ENCODE measurements at regions not wholly inside any gene's neighbourhood (a gene's known extent, or its start where the extent isn't known, plus 50 kb on each side); places are given as distances from the start of the nearest gene placed in this dataset.
"Not testable (repeated sequence)": the region's sequence is repeated elsewhere in the genome, so short reads cannot be mapped to it uniquely, and the experiment has no call there.

DNA sequence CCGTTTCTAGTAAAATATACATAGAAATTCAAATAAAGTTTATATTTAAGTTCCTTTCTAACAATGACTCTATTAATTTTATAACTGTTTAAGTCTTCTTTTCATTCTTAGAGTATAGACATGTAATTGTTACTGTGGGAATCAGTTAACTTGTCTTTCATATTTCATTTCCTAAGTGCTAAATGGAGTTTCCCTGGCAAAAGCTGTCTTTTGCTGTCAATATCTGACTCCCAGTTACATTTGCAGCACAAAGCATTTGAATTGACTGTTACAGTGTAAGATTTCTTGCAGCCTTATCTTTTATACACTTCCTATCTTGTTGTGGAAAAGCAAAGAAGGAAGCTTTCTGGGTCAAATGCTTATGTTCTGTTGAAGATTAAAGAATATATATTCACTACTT, 1026.3 kb downstream of the CDH9 start:
- Histone ChIP-seq H3K4me1 (ENCODE audit: insufficient read depth, low read length) (no peaks in the 10 kb centered on the region), H3K4me3 (ENCODE audit: low read length) (no peak overlapping the region), H3K27me3 (ENCODE audit: insufficient read depth, low read length) (no peaks in the 10 kb centered on the region), H3K9me3 (ENCODE audit: low read depth, low read length) (no peaks in the 10 kb centered on the region)

DNA sequence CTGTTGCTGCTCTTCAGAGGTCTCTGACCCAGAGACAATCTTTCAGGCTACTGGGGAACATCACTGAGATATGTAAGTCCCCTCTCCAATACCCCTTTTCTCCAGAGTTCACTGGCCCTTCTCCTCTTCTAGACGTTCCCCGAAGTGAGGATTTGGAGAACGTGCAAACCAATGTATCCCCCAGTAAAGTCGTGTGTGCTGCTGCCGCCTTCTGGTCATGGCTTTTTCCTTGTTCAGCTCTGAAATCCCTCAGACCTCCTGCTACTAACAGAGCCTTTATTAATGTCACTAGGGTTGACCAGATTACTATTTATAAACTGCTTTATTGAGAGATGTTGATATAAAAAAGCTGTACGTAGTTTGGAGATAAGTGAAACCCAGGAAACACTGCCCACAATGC, 1028.6 kb downstream of the CDH9 start:
- H3K4me1 ChIP-seq (ENCODE audit: insufficient read depth, low read length) = no peaks in the 10 kb centered on the region
- H3K9me3 ChIP-seq (ENCODE audit: low read depth, low read length) = no peaks in the 10 kb centered on the region
- H3K27me3 ChIP-seq (ENCODE audit: insufficient read depth, low read length) = no peaks in the 10 kb centered on the region
- no peak overlapping the region for H3K4me3 ChIP-seq (ENCODE audit: low read length)

DNA sequence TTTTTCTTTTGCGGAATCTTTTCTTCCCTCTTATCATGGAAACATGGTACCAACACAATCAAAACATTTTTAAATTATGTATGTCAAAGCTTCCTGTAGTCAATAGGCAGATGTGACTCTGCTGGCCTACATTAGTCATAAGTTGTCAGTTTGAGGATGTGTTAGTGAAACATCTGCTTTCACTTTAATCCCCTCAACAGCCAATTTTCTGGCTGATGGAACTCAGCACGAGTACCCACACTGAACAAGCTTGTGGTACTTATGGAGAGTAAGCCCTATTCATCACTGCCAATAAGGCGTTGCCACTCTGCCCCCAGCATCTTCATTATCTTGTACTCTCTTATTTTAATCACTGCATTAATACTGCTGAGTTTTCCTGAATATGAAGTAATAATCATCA, 1034.4 kb downstream of the CDH9 start:
- no peaks in the 10 kb centered on the region for H3K9me3 ChIP-seq (ENCODE audit: low read depth, low read length)
- H3K4me3 ChIP-seq (ENCODE audit: low read length) = no peak overlapping the region
- H3K4me1 ChIP-seq (ENCODE audit: insufficient read depth, low read length) = no peaks in the 10 kb centered on the region
- no peaks in the 10 kb centered on the region for H3K27me3 ChIP-seq (ENCODE audit: insufficient read depth, low read length)

DNA sequence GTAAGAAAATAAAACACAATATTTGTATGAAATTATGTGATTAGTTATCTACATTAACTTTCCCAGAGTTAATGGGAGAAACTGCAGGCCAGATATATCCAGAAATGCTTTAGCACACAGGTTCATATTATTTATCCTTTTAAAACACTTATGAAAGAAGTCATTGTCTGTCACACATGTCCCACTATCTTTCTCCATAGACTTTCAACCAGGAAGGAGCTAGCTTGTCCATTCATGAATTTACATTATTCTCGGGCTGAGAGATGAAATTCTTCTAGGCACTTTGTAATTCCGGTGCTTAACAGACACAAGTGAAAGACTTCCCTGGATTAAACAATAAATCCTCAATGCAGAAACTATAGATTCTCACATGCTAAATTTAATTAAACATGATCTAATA, 1043.2 kb downstream of the CDH9 start:
- Histone ChIP-seq H3K4me3 (ENCODE audit: low read length) (no peak overlapping the region), H3K9me3 (ENCODE audit: low read depth, low read length) (no peaks in the 10 kb centered on the region), H3K4me1 (ENCODE audit: insufficient read depth, low read length) (no peaks in the 10 kb centered on the region), H3K27me3 (ENCODE audit: insufficient read depth, low read length) (no peaks in the 10 kb centered on the region)

DNA sequence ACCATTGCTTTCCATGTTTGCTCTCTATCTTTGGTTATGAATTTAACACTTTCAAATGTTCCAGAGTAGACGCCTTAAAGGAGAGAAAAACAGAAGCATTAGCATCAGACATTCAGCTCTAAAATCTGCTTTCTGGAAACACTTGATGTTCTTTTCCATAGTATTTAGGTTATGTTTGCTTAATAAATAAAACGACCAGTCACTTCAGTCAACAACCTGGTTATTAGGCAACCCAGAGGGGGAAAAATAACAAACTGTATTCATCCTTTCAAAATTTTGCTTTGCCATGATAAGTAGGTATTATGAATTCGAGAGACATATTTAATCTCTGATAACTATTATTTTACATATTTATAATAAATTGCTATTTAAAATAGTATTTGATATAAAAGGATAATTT, 1044.7 kb downstream of the CDH9 start:
- H3K9me3 ChIP-seq (ENCODE audit: low read depth, low read length) = no peaks in the 10 kb centered on the region
- H3K4me1 ChIP-seq (ENCODE audit: insufficient read depth, low read length) = no peaks in the 10 kb centered on the region
- H3K27me3 ChIP-seq (ENCODE audit: insufficient read depth, low read length) = no peaks in the 10 kb centered on the region
- H3K4me3 ChIP-seq (ENCODE audit: low read length) = no peak overlapping the region

DNA sequence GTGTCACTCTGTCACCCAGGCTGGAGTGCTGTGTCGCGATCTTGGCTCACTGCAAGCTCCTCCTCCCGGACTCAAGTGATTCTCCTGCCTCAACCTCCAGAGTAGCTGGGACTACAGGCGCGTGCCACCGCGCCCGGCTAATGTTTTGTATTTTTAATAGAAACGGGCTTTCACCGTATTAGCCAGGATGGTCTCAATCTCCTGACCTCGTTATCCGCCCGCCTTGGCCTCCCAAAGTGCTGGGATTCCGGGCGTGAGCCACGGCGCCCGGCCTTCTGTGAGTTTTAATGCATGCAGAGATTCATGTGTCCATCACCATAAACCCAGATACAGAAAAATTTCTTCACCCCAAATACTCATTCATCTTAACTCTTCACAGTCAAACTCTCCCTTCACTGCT, 1046.7 kb downstream of the CDH9 start:
- Histone ChIP-seq H3K4me3 (ENCODE audit: low read length) (no peak overlapping the region), H3K9me3 (ENCODE audit: low read depth, low read length) (no peaks in the 10 kb centered on the region), H3K27me3 (ENCODE audit: insufficient read depth, low read length) (no peaks in the 10 kb centered on the region), H3K4me1 (ENCODE audit: insufficient read depth, low read length) (no peaks in the 10 kb centered on the region)

DNA sequence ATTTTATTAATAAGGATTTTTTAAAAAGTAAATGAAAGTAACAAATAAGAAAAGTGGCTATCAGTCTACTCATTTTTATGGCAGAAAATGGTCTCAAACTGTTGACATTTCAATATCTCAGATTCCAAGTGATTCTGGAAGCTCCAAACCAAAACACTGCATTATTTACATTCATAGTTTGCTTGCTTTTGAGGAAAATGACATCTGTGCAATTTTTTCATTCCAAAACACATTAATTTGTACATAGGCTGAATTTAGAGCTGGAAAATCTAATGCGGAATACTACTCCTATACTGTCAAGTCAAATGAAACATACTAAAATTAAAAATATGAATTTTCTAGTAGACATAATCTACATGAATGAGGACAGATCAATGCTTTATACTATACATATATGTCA, 1047.6 kb downstream of the CDH9 start:
- no peaks in the 10 kb centered on the region for H3K27me3 ChIP-seq (ENCODE audit: insufficient read depth, low read length)
- H3K4me3 ChIP-seq (ENCODE audit: low read length) = no peak overlapping the region
- no peaks in the 10 kb centered on the region for H3K4me1 ChIP-seq (ENCODE audit: insufficient read depth, low read length)
- H3K9me3 ChIP-seq (ENCODE audit: low read depth, low read length) = no peaks in the 10 kb centered on the region

DNA sequence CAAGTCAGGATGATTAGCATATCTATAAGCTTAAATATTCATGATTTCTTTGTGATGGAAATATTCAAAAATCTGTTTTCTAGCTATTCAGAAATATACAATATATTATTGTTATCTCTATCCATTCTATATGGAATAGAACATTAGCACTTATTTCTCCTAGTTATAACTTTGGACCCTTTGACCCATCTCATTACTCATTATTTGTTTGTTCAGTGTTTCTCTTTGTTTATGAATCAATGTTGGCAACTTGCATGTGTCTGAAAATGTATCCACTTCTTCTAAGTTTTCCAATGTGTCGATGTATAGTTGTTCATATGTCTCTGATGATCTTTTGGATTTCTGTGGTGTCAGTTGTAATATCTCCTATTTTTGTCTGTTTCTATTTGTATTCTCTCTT, 1059.3 kb downstream of the CDH9 start:
- Histone ChIP-seq H3K4me1 (ENCODE audit: insufficient read depth, low read length) (no peaks in the 10 kb centered on the region), H3K27me3 (ENCODE audit: insufficient read depth, low read length) (no peaks in the 10 kb centered on the region), H3K9me3 (ENCODE audit: low read depth, low read length) (no peaks in the 10 kb centered on the region), H3K4me3 (ENCODE audit: low read length) (no peak overlapping the region)

DNA sequence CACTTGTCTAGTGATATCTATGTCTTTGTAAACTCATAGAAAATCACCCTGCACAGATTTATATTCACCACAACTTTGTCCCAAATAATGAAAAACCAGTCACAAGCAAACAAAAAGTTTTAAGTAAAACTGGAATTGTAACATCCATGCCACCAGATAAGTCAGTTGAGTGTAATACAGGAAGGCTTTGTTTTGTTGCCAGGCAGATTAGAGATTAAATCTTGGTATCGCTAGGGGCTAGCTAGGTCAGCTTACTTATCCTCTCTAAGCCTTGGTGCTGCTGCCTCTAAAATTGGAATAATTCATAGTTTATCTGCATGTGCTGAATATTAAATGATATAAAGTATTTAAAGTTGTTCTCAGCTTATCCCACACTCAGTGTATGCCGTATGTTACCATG, 1062.5 kb downstream of the CDH9 start:
- Histone ChIP-seq H3K4me3 (ENCODE audit: low read length) (no peak overlapping the region), H3K27me3 (ENCODE audit: insufficient read depth, low read length) (no peaks in the 10 kb centered on the region), H3K9me3 (ENCODE audit: low read depth, low read length) (no peaks in the 10 kb centered on the region), H3K4me1 (ENCODE audit: insufficient read depth, low read length) (no peaks in the 10 kb centered on the region)

DNA sequence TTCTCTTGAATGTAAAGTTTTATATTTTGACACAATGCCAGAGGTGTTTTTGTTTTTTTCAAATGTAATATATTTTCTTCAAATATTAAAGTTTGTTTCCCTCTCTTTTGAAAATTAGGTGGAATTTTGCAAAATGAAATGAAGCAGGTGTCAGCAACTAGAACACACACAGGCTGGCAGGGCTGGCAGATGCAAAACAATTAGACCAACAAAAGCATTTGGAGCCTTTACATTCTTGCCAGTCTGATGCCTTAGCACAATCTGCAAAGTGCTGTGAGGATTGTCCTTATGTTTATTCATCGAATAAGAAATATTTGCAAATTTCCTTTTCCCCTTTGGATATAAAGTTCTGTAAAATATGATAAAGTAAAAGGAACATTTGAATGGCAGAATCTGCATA, 1063.9 kb downstream of the CDH9 start:
- Histone ChIP-seq H3K9me3 (ENCODE audit: low read depth, low read length) (no peaks in the 10 kb centered on the region), H3K27me3 (ENCODE audit: insufficient read depth, low read length) (no peaks in the 10 kb centered on the region), H3K4me3 (ENCODE audit: low read length) (no peak overlapping the region), H3K4me1 (ENCODE audit: insufficient read depth, low read length) (no peaks in the 10 kb centered on the region)

DNA sequence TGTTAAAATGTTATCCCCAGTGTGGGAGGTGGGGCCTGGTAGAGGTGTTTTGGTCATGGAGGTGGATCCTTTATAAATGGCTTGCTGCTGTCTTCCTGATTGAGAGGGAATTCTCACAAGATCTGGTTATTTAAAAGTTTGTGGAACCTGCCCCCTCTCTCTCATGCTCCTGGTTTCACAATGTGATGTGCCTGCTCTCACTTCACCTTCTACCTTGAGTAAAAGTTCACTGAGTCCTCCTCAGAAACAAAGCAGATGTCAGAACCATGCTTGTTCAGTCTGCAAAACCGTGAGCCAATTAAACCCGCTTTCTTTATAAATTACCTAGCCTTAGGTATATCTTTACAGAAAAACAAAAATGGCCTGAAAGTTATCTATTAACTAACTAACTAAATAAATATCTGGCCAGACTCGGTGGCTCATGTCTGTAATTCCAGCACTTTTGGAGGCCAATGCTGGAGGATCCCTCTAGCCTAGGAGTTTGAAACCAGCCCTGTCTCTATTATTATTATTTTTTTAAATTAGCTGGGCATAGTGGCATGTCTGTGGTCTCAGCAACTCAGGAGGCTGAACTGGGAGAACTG, 1067.4 kb downstream of the CDH9 start:
- Histone ChIP-seq H3K9me3 (ENCODE audit: low read depth, low read length) (no peaks in the 10 kb centered on the region), H3K4me3 (ENCODE audit: low read length) (no peak overlapping the region), H3K4me1 (ENCODE audit: insufficient read depth, low read length) (no peaks in the 10 kb centered on the region)

DNA sequence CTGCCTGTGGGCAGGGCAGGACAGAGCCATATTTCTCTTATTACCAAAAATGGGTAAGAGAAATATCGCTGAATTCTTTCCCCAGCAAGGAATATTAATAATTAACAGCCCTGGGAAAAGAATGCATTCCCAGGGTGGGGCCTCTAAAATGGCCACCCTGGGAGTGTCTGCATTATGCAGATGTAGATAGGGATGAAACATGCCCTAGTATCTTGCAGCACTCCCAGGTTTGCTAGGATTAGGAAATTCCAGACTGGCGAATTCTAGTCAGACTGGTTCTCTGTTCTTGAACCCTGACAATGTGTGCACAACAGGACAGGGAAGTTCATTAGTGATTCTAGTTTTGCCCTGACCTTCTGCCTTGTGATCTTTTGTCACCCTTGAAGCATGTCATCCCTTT, 1069.3 kb downstream of the CDH9 start:
- not testable (repeated sequence) for H3K4me1 ChIP-seq (ENCODE audit: insufficient read depth, low read length); H3K27me3 ChIP-seq (ENCODE audit: insufficient read depth, low read length)

More for the DNA sequence above, 1067.4 kb downstream of the CDH9 start:
- H3K27me3 ChIP-seq (ENCODE audit: insufficient read depth, low read length) = no peaks in the 10 kb centered on the region

DNA sequence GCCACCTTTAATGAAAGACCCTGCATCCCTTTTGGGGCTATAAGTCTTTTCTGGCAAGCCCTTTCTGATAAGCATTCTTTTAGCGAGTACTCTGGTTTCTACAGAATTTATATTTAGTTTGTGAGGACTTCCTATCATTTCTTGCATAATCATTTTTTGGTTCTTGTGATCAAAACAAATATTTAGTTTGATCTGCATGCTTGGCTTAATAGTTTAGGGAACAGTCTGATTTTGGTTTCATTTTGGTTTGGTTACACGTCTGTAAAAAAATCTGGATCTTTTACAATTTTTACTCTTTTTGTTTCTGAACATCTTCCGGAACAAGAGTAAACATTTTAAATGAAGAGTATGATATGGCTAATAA, 1074.4 kb downstream of the CDH9 start:
- Histone ChIP-seq H3K27me3 (ENCODE audit: insufficient read depth, low read length) (no peaks in the 10 kb centered on the region), H3K9me3 (ENCODE audit: low read depth, low read length) (no peaks in the 10 kb centered on the region), H3K4me3 (ENCODE audit: low read length) (no peak overlapping the region)

More for the DNA sequence above, 1069.3 kb downstream of the CDH9 start:
- not testable (repeated sequence) for H3K9me3 ChIP-seq (ENCODE audit: low read depth, low read length); H3K4me3 ChIP-seq (ENCODE audit: low read length)

DNA sequence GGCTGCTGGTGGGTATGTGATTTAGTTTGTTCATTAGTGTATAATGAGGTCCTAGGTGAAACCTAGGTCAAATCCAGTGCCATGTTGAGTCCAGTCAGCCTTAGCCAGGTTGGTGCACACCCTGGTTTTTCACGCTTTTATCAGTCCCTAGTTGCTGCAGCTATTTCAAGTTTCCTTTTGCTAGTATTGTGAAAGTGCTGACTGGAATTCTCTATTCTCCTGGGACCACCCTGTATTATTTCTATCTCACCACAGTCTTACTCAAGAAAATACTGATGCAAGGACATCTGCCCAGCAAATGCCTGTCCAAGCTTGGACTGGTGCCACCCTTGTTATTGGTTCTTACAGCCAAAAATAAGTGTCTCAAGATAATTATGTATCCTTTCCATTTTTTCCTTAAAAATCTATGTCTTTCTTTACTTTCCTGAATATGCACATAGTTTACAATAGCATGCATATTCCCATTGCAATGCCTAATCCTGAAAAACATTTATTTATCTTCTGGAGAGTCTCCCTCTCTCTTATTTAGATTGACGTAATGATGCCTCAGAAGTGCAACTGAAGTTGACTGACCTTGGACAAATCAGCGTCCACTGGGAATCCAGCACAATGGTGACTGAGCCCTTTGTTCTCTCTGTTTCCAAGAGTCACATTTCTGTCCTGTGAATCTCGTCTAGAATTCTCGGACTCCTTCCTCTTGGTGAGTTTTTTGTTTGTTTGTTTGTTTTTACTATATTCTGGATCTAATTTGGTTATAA, 1075.0 kb downstream of the CDH9 start:
- Histone ChIP-seq H3K9me3 (ENCODE audit: low read depth, low read length) (no peaks in the 10 kb centered on the region), H3K27me3 (ENCODE audit: insufficient read depth, low read length) (no peaks in the 10 kb centered on the region), H3K4me3 (ENCODE audit: low read length) (no peak overlapping the region)

More for the DNA sequence above, 1074.4 kb downstream of the CDH9 start:
- no peaks in the 10 kb centered on the region for H3K4me1 ChIP-seq (ENCODE audit: insufficient read depth, low read length)

DNA sequence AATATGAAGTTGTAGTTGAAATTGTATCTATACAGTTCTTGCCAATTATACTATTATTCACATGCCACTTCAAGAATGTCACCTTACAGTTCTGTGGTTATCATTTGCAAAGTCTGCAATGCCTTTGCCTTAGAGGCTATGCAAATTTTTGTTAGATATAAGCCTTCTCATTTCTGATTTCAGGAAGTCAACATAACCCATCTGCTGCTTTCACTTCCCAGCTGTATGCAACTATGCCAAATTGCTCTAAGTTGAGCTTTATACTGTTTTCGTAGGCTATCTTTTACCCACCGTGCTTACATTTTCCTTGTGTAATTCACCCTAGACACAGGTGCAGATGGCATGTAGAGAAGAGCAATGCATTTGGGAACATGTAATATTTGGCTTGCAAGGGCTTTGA, 1083.0 kb downstream of the CDH9 start:
- Histone ChIP-seq H3K4me3 (ENCODE audit: low read length) (no peak overlapping the region), H3K4me1 (ENCODE audit: insufficient read depth, low read length) (no peaks in the 10 kb centered on the region), H3K9me3 (ENCODE audit: low read depth, low read length) (peaks cover 5% of the 10 kb centered on the region), H3K27me3 (ENCODE audit: insufficient read depth, low read length) (no peaks in the 10 kb centered on the region)

More for the DNA sequence above, 1075.0 kb downstream of the CDH9 start:
- H3K4me1 ChIP-seq (ENCODE audit: insufficient read depth, low read length) = no peaks in the 10 kb centered on the region

DNA sequence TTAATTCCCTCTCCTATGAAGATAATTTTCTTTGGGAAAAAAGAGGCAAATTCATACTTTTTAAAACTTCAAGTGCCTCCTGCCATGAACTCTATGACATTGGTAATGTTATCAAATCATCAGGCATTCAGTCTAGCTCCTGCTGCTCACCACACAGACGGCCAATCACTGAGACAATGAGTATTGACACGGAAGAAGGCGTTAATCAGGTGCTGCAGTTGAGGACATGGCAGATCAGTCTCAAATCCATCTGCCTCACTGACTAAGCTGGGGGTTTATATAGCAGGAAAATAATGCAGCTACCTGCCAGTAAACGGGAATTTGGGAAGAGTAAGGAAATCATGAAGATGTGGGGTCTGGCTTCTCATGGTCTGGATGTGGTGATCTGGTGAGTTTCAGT, 1087.7 kb downstream of the CDH9 start:
- Histone ChIP-seq H3K27me3 (ENCODE audit: insufficient read depth, low read length) (no peaks in the 10 kb centered on the region), H3K4me1 (ENCODE audit: insufficient read depth, low read length) (no peaks in the 10 kb centered on the region), H3K9me3 (ENCODE audit: low read depth, low read length) (peaks cover 9% of the 10 kb centered on the region), H3K4me3 (ENCODE audit: low read length) (no peak overlapping the region)

Data from mononuclear cell (primary cell).